Neuron (in vitro differentiated cells): ENCODE measurements at regions not wholly inside any gene's neighbourhood (a gene's known extent, or its start where the extent isn't known, plus 50 kb on each side); places are given as distances from the start of the nearest gene placed in this dataset.
"Not testable (repeated sequence)": the region's sequence is repeated elsewhere in the genome, so short reads cannot be mapped to it uniquely, and the experiment has no call there.

Experiments used
- H2AFZ ChIP-seq: one replicate; pipeline ENCODE4 v1.6.1; 2013; ENCODE audit warnings: low read depth, mild to moderate bottlenecking, inconsistent platforms, low read length, moderate library complexity
- H3K27me3 ChIP-seq: one replicate; pipeline ENCODE4 v1.6.1; 2013; ENCODE audit warnings: low read length; ENCODE audit not compliant: insufficient read depth
- H3K36me3 ChIP-seq: one replicate; pipeline ENCODE4 v1.6.1; 2013; ENCODE audit warnings: low read length; ENCODE audit not compliant: insufficient read depth
- H3K4me1 ChIP-seq: one replicate; pipeline ENCODE4 v1.6.1; 2013; ENCODE audit warnings: low read length; ENCODE audit not compliant: insufficient read depth
- H3K4me3 ChIP-seq: 2 replicates; pipeline ENCODE4 v1.5.1; 2013; ENCODE audit warnings: mild to moderate bottlenecking, low read length, moderate library complexity
- H3K9me3 ChIP-seq: one replicate; pipeline ENCODE4 v1.6.1; 2013; ENCODE audit warnings: low read length

DNA sequence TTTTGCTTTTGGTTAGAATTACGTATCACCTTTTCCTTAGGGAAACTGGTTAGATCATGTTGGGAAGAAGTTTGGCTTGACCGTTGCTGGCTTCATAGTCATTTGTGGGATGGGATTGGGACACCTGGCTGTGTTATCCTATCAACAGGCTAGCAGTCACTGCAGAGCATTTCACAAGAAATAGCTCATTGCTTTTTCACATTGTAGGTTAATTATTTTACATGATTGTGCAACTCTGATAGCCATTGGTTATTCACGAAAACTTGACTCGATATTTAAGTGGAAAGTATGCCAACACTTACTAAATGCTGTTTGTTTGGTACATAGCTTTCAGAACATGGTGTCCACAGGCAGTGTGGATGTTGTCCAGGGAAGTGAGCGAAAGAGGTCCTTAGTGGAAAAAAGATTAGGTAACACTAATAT lies 89.4 kb downstream of the NKX2-1 start:
- Histone ChIP-seq H3K36me3 (no peaks in the 10 kb centered on the region), H3K4me3 (no peak overlapping the region), H3K9me3 (no peaks in the 10 kb centered on the region), H3K4me1 (no peaks in the 10 kb centered on the region), H2AFZ (no peak overlapping the region), H3K27me3 (peaks cover 29% of the 10 kb centered on the region)

DNA sequence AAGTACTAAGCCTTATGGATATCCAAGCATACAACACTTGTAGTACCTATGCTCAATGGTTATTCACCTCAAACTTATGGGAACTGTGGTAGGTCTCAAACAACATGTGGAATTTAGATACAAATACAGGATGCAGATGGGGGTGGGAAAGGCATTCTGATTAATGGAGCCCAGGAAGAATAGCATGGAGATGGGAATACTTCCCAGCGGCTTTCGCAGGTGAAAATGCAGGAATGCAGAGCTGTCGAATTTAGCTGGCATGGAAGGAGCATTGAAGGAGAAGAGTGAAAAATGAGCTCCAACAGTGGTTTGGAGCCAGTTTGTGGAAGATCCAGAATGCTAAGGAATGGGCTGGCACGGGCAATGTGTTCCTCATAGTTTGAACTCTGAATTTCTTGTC lies 89.9 kb downstream of the NKX2-1 start:
- H3K4me1 ChIP-seq, result no peaks in the 10 kb centered on the region
- H3K9me3 ChIP-seq, result no peaks in the 10 kb centered on the region
- no peak overlapping the region for H2AFZ ChIP-seq
- H3K4me3 ChIP-seq, result no peak overlapping the region
- no peaks in the 10 kb centered on the region for H3K36me3 ChIP-seq
- H3K27me3 ChIP-seq, result peaks cover 24% of the 10 kb centered on the region

DNA sequence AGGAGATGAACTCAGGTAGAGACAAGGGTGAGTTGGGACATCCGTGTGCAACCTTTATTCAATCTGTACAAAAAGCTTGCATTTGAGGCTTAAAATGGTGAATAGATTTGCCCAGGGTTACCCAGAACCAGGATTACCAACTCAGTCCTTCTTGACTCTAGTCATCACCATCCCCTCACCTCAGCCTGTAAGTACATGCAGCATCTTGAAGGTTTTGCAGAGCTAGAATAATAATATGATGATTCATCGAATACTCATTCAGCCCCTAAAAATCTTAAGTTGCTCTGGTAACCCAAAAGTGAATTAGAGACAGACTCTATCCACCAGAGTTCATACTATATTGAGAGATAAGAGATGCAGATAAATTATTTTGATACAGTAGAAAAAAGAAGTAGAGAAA lies 90.3 kb downstream of the NKX2-1 start:
- Histone ChIP-seq H3K36me3 (no peaks in the 10 kb centered on the region), H3K27me3 (peaks cover 24% of the 10 kb centered on the region), H3K4me3 (no peak overlapping the region), H3K4me1 (no peaks in the 10 kb centered on the region), H2AFZ (no peak overlapping the region), H3K9me3 (no peaks in the 10 kb centered on the region)

DNA sequence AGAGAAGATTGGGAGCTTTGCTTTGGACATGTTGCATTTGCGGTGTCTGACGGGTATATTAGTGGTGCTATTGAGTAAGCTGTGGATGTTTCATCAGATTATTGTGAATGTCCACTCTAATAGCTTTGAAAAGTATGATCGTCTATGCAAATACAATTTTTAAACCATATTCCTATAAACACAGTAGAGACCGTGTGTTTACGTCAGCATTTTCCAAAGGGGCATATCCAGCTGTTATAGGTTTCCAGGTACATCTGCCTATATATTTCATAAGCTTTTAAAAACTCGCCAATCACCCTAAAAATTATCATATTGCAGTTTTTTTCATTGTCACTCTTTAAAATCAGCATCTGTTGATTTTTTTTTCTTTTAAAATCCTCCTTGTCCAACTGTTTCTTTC lies 91.7 kb downstream of the NKX2-1 start:
- H3K27me3 ChIP-seq, result peaks cover 21% of the 10 kb centered on the region

GRCh38 chr14:36426836-36427235 lies 93.2 kb downstream of the NKX2-1 start:
- Histone ChIP-seq H3K4me1 (peaks cover 11% of the 10 kb centered on the region), H3K9me3 (no peaks in the 10 kb centered on the region), H3K27me3 (peaks cover 26% of the 10 kb centered on the region), H3K36me3 (no peaks in the 10 kb centered on the region), H2AFZ (no peak overlapping the region), H3K4me3 (no peak overlapping the region)

More for the DNA sequence above, 91.7 kb downstream of the NKX2-1 start:
- H3K4me1 ChIP-seq, result peaks cover 9% of the 10 kb centered on the region
- no peak overlapping the region for H2AFZ ChIP-seq
- no peaks in the 10 kb centered on the region for H3K9me3 ChIP-seq
- H3K4me3 ChIP-seq, result no peak overlapping the region
- no peaks in the 10 kb centered on the region for H3K36me3 ChIP-seq

DNA sequence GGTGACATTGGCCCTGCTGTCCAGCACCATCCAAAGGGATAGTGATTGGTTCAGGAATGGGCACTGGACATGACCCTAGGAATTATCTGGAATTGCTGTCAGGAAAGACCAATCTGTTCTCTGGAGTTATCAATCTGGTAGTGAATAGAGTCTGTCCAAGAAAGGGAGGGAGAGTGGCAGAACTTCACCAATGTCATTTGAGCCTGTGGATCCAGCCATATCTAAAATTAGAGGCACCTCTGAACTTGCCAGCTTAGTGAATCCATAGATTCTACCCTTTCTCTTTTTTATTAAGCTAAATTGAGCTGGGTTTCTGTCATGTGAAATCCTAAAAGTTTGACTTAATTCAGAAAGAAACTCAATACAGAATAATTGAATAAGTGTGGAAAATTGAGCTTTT lies 93.9 kb downstream of the NKX2-1 start:
- peaks cover 11% of the 10 kb centered on the region for H3K4me1 ChIP-seq
- H3K9me3 ChIP-seq, result no peaks in the 10 kb centered on the region
- H2AFZ ChIP-seq, result no peak overlapping the region
- H3K27me3 ChIP-seq, result peaks cover 28% of the 10 kb centered on the region
- H3K4me3 ChIP-seq, result no peak overlapping the region
- no peaks in the 10 kb centered on the region for H3K36me3 ChIP-seq

GRCh38 chr14:36424478-36425102 lies 95.4 kb downstream of the NKX2-1 start:
- Histone ChIP-seq H3K4me3 (no peak overlapping the region), H3K27me3 (peaks cover 38% of the 10 kb centered on the region), H3K4me1 (peaks cover 11% of the 10 kb centered on the region), H3K36me3 (no peaks in the 10 kb centered on the region), H3K9me3 (no peaks in the 10 kb centered on the region), H2AFZ (no peak overlapping the region)

DNA sequence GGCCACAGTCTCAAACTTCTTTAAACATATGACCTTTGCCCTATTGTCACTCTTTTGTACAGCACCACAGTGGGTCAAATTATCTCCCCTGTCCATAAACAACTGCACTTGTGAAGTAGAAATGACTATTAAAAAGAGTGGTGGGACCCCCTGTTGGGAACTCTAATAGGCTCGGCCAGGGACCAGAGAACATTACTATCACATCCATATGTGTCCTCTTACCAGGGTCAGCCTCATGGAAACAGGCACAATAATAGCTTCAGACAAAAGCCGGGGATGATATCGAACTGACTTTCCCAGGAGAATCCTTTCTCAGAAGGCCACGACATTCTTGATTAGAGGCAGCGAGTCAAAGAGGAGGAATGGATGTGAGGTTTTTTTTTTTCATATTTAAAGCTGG lies 96.6 kb downstream of the NKX2-1 start:
- peaks cover 39% of the 10 kb centered on the region for H3K27me3 ChIP-seq
- H3K9me3 ChIP-seq, result no peaks in the 10 kb centered on the region
- no peak overlapping the region for H2AFZ ChIP-seq
- peaks cover 11% of the 10 kb centered on the region for H3K4me1 ChIP-seq
- no peaks in the 10 kb centered on the region for H3K36me3 ChIP-seq
- no peak overlapping the region for H3K4me3 ChIP-seq

DNA sequence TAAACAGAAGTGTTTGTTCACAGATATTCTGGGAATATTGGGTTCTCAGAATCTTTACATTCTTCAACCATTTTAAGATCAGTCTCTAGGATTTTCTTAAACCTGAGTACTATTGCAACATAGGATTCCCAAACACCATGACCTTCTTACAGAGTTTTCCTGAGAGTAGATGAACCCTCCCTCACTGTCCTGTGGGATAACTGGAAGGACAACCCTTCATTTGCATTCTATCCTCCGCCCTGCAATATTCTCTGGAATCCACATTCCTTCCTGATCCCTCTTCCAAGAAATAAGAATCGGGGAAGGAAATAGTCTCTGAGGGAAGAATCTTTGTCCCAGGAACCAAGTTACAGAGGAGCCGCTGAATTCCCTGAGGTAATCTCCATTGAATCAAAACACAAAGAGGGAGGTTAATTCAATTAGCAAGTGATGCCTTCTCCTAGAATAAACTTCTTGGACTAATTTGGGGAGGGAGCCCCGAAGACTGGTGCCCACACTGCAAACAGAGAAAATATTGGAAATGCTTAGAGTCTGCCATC lies 99.8 kb upstream of the MBIP start:
- Histone ChIP-seq H3K27me3 (peaks cover 24% of the 10 kb centered on the region), H3K9me3 (no peaks in the 10 kb centered on the region), H3K36me3 (no peaks in the 10 kb centered on the region), H3K4me1 (peaks cover 11% of the 10 kb centered on the region), H2AFZ (no peak overlapping the region), H3K4me3 (no peak overlapping the region)

DNA sequence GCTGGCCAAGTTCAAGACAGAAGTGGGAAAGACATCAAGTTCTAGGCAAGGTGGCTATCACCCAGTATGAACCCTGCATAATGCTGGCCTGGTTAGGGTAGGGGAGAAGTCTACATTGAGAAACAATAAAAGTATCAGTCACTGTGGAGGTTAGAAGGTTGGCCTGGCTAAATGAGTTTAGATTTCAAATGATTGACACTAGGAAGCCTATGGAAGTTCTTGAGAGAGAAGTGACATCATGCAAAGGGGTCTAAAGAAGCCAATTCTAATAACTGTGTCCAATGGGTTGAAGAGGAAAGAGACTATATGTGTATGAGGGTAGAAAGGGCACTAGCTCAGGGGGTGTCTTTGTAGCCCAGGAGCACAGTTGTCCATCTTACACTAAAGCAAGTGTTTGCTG lies 98.5 kb upstream of the MBIP start:
- Histone ChIP-seq H3K27me3 (peaks cover 24% of the 10 kb centered on the region), H3K36me3 (no peaks in the 10 kb centered on the region), H3K4me1 (peaks cover 8% of the 10 kb centered on the region)

DNA sequence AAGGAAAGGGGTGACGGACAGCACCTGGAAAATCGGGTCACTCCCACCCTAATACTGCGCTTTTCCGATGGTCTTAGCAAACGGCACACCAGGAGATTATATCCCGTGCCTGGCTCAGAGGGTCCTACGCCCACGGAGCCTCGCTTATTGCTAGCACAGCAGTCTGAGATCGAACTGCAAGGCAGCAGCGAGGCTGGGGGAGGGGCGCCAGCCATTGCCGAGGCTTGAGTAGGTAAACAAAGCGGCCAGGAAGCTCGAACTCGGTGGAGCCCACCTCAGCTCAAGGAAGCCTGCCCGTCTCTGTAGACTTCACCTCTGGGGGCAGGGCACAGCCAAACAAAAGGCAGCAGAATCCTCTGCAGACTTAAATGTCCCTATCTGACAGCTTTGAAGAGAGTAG lies 91.5 kb upstream of the MBIP start:
- H3K9me3 ChIP-seq, H3K4me1 ChIP-seq, H3K36me3 ChIP-seq, H3K4me3 ChIP-seq, H2AFZ ChIP-seq: not testable (repeated sequence)
- H3K27me3 ChIP-seq, result peaks cover 11% of the 10 kb centered on the region

More for the DNA sequence above, 98.5 kb upstream of the MBIP start:
- Histone ChIP-seq H3K9me3 (no peaks in the 10 kb centered on the region), H2AFZ (no peak overlapping the region), H3K4me3 (no peak overlapping the region)

- peaks cover 30% of the 10 kb centered on the region for H3K27me3 ChIP-seq
- H3K4me1 ChIP-seq, result no peaks in the 10 kb centered on the region
- H3K9me3 ChIP-seq, result no peaks in the 10 kb centered on the region
- no peak overlapping the region for H2AFZ ChIP-seq
- no peaks in the 10 kb centered on the region for H3K36me3 ChIP-seq
- H3K4me3 ChIP-seq, result no peak overlapping the region
These were observed 88.0 kb upstream of the MBIP start for GRCh38 chr14:36408388-36408787.

- no peak overlapping the region for H3K4me3 ChIP-seq
- H3K36me3 ChIP-seq, result no peaks in the 10 kb centered on the region
- no peaks in the 10 kb centered on the region for H3K9me3 ChIP-seq
These were observed 85.3 kb upstream of the MBIP start for GRCh38 chr14:36405589-36406274.

More at GRCh38 chr14:36405589-36406274, 85.3 kb upstream of the MBIP start:
- no peak overlapping the region for H2AFZ ChIP-seq
- peaks cover 44% of the 10 kb centered on the region for H3K27me3 ChIP-seq
- no peaks in the 10 kb centered on the region for H3K4me1 ChIP-seq
